ENCODE measurements at regions not wholly inside any gene's neighbourhood (a gene's known extent, or its start where the extent isn't known, plus 50 kb on each side); places are given as distances from the start of the nearest gene placed in this dataset.

- Histone ChIP-seq H3K4me3 (ENCODE audit: low read depth, low read length, poor library complexity, severe bottlenecking) (no peak overlapping the region), H3F3A (ENCODE audit: insufficient read depth, low read length) (no peaks in the 10 kb centered on the region), H3K4me2 (ENCODE audit: low read length) (no peak overlapping the region), H3K36me3 (ENCODE audit: insufficient read depth, low read length) (no peaks in the 10 kb centered on the region), H3K27ac (ENCODE audit: low read depth, low read length, poor library complexity, severe bottlenecking) (no peak overlapping the region), H3K79me2 (ENCODE audit: insufficient read depth, low read length) (no peaks in the 10 kb centered on the region), H3K9me3 (ENCODE audit: low read length) (no peaks in the 10 kb centered on the region), H4K20me1 (ENCODE audit: insufficient read depth, low read length) (no peaks in the 10 kb centered on the region), H3K9me2 (ENCODE audit: low read depth, low read length) (no peaks in the 10 kb centered on the region), H3K9ac (ENCODE audit: low read length) (no peak overlapping the region), H2AFZ (ENCODE audit: low read length) (no peak overlapping the region), H3K4me1 (ENCODE audit: insufficient read depth, low read length, severe bottlenecking) (no peaks in the 10 kb centered on the region), H3K27me3 (ENCODE audit: insufficient read depth, low read length) (no peaks in the 10 kb centered on the region)
- TF ChIP-seq CTCF (IDR thresholded peaks at IDR 0.05; ENCODE audit: low read length) (no peak), EZH2 (IDR thresholded peaks at IDR 0.05; ENCODE audit: borderline replicate concordance, low read length) (no peak)
Observed at GRCh38 chr5:167936022-167936421, 355.4 kb upstream of the WWC1 start.

GRCh38 chr5:167936944-167937634 lies 354.4 kb upstream of the WWC1 start:
- Histone ChIP-seq H3K4me2 (ENCODE audit: low read length) (no peak overlapping the region), H3K27ac (ENCODE audit: low read depth, low read length, poor library complexity, severe bottlenecking) (no peak overlapping the region), H4K20me1 (ENCODE audit: insufficient read depth, low read length) (no peaks in the 10 kb centered on the region), H3K9me2 (ENCODE audit: low read depth, low read length) (no peaks in the 10 kb centered on the region), H3K27me3 (ENCODE audit: insufficient read depth, low read length) (no peaks in the 10 kb centered on the region), H3K9ac (ENCODE audit: low read length) (no peak overlapping the region), H3K9me3 (ENCODE audit: low read length) (no peaks in the 10 kb centered on the region), H3K4me1 (ENCODE audit: insufficient read depth, low read length, severe bottlenecking) (no peaks in the 10 kb centered on the region), H3K4me3 (ENCODE audit: low read depth, low read length, poor library complexity, severe bottlenecking) (no peak overlapping the region), H3F3A (ENCODE audit: insufficient read depth, low read length) (no peaks in the 10 kb centered on the region), H3K79me2 (ENCODE audit: insufficient read depth, low read length) (no peaks in the 10 kb centered on the region), H3K36me3 (ENCODE audit: insufficient read depth, low read length) (no peaks in the 10 kb centered on the region), H2AFZ (ENCODE audit: low read length) (no peak overlapping the region)
- TF ChIP-seq EZH2 (IDR thresholded peaks at IDR 0.05; ENCODE audit: borderline replicate concordance, low read length) (no peak), CTCF (IDR thresholded peaks at IDR 0.05; ENCODE audit: low read length) (no peak)

- Histone ChIP-seq H2AFZ (ENCODE audit: low read length) (no peak overlapping the region), H3K4me2 (ENCODE audit: low read length) (no peak overlapping the region), H3K36me3 (ENCODE audit: insufficient read depth, low read length) (no peaks in the 10 kb centered on the region), H3K79me2 (ENCODE audit: insufficient read depth, low read length) (no peaks in the 10 kb centered on the region), H3K4me1 (ENCODE audit: insufficient read depth, low read length, severe bottlenecking) (no peaks in the 10 kb centered on the region), H3K4me3 (ENCODE audit: low read depth, low read length, poor library complexity, severe bottlenecking) (no peak overlapping the region), H3K9ac (ENCODE audit: low read length) (no peak overlapping the region), H3K27ac (ENCODE audit: low read depth, low read length, poor library complexity, severe bottlenecking) (no peak overlapping the region), H3K9me2 (ENCODE audit: low read depth, low read length) (no peaks in the 10 kb centered on the region), H3K27me3 (ENCODE audit: insufficient read depth, low read length) (no peaks in the 10 kb centered on the region), H3F3A (ENCODE audit: insufficient read depth, low read length) (no peaks in the 10 kb centered on the region), H3K9me3 (ENCODE audit: low read length) (no peaks in the 10 kb centered on the region), H4K20me1 (ENCODE audit: insufficient read depth, low read length) (no peaks in the 10 kb centered on the region)
- no peak for TF ChIP-seq EZH2 (IDR thresholded peaks at IDR 0.05; ENCODE audit: borderline replicate concordance, low read length)
Observed at GRCh38 chr5:167937635-167937998, 353.8 kb upstream of the WWC1 start.

- no peaks in the 10 kb centered on the region for H3K4me1 ChIP-seq (ENCODE audit: insufficient read depth, low read length, severe bottlenecking)
Observed at GRCh38 chr5:167939686-167940085, 351.8 kb upstream of the WWC1 start.

More at GRCh38 chr5:167939686-167940085, 351.8 kb upstream of the WWC1 start:
- TF ChIP-seq EZH2 (IDR thresholded peaks at IDR 0.05; ENCODE audit: borderline replicate concordance, low read length) (no peak), CTCF (IDR thresholded peaks at IDR 0.05; ENCODE audit: low read length) (no peak)
- H3K79me2 ChIP-seq (ENCODE audit: insufficient read depth, low read length): no peaks in the 10 kb centered on the region
- H4K20me1 ChIP-seq (ENCODE audit: insufficient read depth, low read length): no peaks in the 10 kb centered on the region
- no peaks in the 10 kb centered on the region for H3K27me3 ChIP-seq (ENCODE audit: insufficient read depth, low read length)
- no peaks in the 10 kb centered on the region for H3F3A ChIP-seq (ENCODE audit: insufficient read depth, low read length)
- no peak overlapping the region for H3K4me2 ChIP-seq (ENCODE audit: low read length)
- H2AFZ ChIP-seq (ENCODE audit: low read length): no peak overlapping the region
- no peak overlapping the region for H3K27ac ChIP-seq (ENCODE audit: low read depth, low read length, poor library complexity, severe bottlenecking)
- no peaks in the 10 kb centered on the region for H3K9me2 ChIP-seq (ENCODE audit: low read depth, low read length)
- H3K4me3 ChIP-seq (ENCODE audit: low read depth, low read length, poor library complexity, severe bottlenecking): no peak overlapping the region
- H3K9ac ChIP-seq (ENCODE audit: low read length): no peak overlapping the region
- no peaks in the 10 kb centered on the region for H3K9me3 ChIP-seq (ENCODE audit: low read length)
- no peaks in the 10 kb centered on the region for H3K36me3 ChIP-seq (ENCODE audit: insufficient read depth, low read length)
